HG03095 (cell line): ENCODE measurements at regions not wholly inside any gene's neighbourhood (a gene's known extent, or its start where the extent isn't known, plus 50 kb on each side); places are given as distances from the start of the nearest gene placed in this dataset.
"Not testable (repeated sequence)": the region's sequence is repeated elsewhere in the genome, so short reads cannot be mapped to it uniquely, and the experiment has no call there.

Experiments
- ATAC-seq: cut with Tn5 transposase; IDR thresholded peaks from one replicate; pipeline ENCODE4 v1.9.1; 2021; ENCODE audit warnings: moderate library complexity; ENCODE audit not compliant: unreplicated experiment

DNA sequence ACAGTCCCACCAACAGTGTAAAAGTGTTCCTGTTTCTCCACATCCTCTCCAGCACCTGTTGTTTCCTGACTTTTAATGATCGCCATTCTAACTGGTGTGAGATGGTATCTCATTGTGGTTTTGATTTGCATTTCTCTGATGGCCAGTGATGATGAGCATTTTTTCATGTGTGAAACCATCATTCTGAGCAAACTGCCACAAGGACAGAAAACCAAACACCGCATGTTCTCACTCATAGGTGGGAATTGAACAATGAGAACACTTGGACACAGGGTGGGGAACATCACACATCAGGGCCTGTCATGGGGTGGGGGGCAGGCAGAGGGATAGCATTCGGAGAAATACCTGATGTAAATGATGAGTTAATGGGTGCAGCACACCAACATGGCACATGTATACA lies 240.8 kb downstream of the FAT3 start:
- not testable (repeated sequence) for ATAC-seq

DNA sequence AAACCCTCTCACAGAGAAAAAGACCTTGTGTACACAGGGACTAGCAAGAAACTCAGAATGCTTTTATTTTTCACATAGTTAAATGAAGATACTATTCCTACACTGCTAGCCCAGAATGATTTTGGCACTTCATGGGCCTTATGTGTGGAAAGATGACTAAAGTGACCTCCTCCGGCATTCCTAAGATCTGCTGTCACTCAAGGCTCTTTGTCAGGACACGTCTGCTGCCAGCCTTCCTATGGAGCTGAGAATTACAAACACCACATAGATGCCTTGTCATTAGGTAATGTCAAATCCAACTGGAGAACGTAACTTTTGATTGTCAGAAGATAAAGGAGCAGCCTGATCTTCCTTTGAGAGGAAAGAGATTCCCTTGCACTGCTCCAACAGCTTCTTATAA lies 249.1 kb downstream of the FAT3 start:
- no peak for ATAC-seq

DNA sequence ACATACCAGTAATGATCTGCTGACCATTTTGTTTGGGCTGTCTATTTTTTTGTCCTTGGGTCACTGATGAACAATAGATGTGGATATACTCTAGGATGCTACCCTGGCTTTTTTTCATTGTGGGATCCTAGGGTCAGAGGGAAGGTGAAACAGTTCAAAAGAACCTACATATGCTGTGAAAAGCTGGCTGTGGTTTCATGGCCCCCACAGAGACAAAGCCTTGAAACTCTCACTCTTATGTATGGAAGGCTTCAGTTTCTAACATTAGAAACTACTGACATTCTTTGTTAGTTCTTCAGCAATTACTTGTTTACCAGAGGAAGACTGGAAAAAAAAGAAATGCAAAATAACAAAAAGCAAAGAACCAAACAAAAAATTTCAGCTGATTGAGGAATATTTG lies 250.7 kb downstream of the FAT3 start:
- ATAC-seq = no peak

DNA sequence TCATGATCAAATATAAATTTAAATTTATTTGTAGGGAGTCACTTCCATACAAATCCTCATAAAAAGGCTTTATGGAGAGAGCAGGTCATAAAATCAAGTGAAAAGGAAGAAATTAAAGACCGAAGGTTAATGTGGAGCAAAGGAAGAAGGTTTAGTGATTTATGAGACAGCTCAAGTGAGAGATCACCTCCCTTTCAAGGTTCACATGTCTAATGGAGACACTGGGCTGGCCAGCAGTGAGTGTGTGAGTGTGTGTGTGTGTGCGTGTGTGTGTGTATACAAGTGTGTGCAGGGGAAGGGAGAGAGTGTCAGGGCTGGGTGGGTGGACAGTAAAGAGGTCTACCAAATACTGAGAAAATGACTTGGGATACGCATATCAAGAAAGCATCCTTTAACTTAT lies 251.2 kb downstream of the FAT3 start:
- no peak for ATAC-seq

DNA sequence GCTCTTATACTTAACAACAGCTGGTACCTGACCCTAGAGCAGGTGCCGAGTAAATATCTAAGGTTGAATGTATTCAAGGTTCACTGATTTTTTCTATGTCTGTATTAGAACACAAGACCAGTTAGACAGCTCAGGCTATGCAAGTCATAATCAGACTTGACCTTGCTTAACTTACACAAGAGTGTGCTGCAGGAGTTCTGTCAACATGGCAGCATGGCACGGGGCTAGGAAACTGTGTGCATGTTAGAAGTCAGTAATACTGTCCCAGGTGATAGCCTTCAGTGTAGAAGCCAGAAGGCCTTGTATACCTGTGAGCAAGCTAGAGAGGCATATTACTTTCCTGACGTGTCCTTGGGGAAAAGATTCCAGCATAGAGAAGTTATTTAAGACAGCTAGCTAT lies 253.1 kb downstream of the FAT3 start:
- no peak for ATAC-seq

DNA sequence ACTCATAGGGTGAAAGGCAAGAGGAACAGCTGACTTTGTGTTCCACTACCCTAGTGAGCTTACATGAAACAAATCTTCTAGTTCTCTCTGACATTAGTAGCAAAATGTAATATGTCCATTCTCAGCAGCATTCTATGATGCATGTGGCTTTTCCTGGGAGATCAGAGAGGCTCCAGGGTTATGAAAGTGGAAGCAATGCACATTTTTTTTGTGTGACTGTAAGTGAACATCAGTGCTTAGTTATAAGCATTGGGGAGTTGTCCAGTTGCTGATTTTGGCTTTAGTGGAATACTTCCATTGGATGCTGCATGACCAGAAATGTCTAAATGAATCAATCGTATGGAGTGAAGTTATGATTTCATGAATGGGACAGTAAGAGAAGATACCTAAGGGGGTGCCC lies 255.9 kb downstream of the FAT3 start:
- no peak for ATAC-seq

- ATAC-seq = no peak
Measured at GRCh38 chr11:92482492-92483060, 258.0 kb downstream of the FAT3 start.

GRCh38 chr11:92484570-92484969 lies 260.0 kb downstream of the FAT3 start:
- no peak for ATAC-seq

- ATAC-seq = no peak
Measured at GRCh38 chr11:92489826-92490399, 265.3 kb downstream of the FAT3 start.

DNA sequence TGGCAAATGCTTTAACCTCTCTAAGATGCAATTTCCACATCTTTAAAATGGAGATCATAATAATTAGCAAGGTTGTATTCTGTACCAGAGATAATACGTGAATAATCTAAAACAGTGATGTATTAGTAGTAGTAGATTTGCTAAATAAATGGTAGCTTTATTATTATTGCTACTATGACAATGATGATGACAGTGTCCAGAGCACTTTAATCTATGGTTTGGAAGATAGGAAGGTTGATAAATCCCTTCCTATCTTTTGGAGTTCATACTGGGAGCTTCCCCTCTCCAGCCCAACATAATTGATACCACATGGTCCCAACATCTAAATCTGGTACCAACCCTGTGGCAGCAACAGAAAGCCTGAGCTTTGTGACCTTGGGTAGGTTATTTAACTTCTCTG lies 267.8 kb downstream of the FAT3 start:
- ATAC-seq = no peak

DNA sequence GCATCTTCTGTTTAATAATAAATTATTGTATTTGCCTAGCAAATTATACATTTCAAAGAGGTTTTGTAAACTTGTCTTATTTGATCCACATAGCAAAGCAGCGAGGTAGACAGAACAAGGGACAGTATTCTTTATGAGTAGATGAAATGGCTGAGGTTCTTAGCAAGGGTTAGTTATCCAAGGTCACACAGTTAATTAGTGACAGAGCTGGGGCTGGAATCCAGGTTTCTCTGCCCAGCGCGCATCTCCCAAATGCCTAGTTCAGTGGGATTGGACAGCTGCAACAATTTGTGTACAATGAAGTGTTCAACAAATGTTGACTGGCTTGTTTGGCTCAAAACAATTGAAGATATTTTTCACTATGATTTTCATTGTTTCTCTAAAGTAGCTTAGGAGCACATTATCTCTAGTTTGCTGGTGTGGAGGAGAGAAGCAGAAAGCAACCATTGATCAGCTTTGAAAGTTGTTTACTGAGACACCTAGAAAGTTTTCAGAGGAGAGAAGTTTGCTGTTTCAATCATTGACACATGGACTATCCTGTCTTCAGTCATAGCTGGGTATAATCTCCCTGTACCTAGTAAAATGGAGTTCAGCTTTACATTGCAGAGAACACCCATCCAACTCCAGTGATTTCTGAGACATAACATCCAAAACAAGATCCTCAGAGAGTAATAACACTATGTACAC lies 270.6 kb downstream of the FAT3 start:
- no peak for ATAC-seq

- ATAC-seq = no peak
Measured at GRCh38 chr11:92500453-92500852, 275.8 kb downstream of the FAT3 start.

GRCh38 chr11:92501066-92501739 lies 276.6 kb downstream of the FAT3 start:
- no peak for ATAC-seq

DNA sequence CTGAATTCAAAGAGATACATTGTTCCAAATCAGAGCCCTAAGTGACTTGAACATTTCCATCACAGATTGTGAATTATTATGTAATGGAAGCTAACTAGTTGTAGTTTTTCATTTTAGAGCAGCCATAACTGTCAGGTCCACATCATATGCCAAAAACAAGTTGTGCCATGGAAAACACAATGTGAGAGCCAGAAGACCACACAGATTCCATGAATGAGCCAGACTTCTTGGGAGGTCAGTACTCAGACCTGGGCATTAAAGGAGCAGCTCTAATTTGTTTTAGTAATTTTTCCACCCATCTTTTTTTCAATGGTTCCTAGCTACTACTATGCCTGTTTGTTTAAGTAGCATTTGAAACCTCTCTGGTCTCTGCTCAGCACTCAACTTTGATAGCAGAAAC lies 279.4 kb downstream of the FAT3 start:
- no peak for ATAC-seq

DNA sequence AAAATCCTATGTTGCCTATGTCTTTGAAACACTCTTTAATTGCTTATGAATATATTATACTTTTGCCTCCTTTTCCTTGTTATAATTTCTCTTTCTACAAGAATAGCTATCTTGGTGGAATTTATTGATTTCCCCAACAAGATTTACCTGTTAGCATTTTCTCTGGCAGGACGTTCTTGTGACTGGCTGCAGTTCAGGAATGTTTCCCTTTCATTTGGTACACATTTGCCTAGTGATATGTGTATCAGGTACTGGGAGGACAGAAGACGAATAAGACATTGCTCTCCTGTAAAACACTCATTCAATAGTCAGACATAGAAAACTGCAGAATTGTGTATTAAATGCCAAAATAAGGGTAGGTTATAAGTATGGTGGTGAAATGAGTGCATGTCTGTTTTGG lies 279.9 kb downstream of the FAT3 start:
- no peak for ATAC-seq

GRCh38 chr11:92505689-92506088 lies 281.1 kb downstream of the FAT3 start:
- ATAC-seq = no peak

- ATAC-seq = no peak
Measured at GRCh38 chr11:92506809-92507336, 282.3 kb downstream of the FAT3 start.

DNA sequence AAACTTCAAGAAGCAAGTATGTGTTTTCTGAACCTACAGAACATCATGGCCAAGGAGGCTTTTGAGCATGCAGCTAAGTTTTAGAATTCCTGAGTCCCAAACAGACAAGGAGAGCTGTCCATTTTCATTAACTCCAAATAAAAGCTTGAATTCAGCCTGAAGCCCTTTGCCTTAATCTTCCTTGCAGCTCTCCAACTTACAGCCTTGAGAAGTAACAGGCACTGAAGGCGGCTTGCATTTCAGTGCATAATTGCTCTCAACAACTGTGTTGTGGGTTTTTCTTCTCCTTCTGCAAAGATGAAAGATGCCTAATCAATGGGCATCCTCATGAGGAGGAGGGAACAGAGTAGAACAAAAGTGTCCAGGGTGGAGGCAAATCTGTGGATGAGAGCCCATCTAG lies 286.0 kb downstream of the FAT3 start:
- no peak for ATAC-seq

DNA sequence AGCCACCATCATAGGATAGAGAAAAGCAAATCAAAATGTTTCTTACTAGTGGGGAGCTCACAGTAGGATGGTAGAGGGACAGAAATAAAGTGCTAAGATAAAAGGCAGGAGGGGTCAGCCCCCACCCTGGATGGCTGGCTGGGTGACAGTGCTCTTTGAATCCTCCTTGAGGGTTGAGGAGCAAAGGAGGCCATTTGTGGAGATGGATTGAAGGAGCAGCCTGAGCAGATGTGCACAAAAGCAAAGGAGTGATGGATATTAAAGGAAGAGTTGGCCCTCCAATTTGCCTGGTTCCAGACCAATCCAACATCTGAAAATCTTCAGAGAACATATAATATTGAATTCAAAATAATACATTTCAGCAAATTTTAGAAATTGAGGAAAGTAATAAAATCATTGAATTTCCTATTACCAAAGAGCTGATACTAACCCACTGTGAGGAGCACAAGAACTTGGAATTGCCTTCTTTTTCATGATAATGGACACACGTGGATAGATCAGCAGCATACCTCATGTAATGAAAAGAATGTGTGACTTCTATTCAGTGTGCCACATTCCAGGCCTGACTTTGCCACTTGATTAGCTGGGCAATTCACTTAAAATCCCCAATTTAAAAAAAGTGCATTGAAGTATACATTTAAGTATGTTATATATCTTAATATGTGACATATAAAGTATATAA lies 287.0 kb downstream of the FAT3 start:
- no peak for ATAC-seq

DNA sequence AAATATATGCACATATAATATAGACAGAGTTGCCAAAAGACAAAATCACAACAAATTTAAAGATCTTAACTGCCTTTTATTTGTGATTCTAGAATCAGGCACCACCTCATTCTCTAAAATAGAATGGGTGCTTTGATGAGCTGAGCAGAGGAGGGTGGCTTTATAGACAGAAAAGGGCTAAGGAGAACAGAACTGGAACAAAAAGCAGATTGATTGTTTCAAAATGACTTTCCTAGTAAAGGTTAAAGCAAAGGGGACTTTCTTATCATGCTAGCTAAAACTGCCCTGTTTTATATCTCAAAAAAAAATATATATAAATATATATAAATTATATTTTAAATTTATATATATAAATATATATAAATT lies 287.6 kb downstream of the FAT3 start:
- no peak for ATAC-seq

GRCh38 chr11:92523611-92524010 lies 299.0 kb downstream of the FAT3 start:
- no peak for ATAC-seq
